ENCODE measurements at regions not wholly inside any gene's neighbourhood (a gene's known extent, or its start where the extent isn't known, plus 50 kb on each side); places are given as distances from the start of the nearest gene placed in this dataset.

DNA sequence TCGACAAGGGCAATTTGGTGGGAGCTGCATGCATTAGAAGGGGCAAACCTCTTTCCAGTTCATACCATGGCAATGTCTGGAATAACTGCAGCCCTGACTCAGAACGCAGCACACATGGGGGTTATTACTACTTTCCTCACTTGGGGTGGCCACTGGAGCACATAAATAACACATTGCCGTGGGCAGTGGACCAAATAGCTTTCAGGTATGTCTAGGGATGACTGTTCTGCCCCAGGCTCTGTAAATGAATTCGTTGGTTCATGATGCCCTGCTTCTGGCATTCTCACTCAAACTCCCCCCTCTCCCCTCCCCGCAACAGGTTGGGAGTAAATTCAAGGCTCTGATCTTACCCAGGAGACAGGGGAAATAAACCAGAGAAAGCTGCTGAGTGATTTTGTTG is 238.0 kb upstream of the PLET1 start:
- Histone ChIP-seq H3K4me3 (ENCODE audit: low read length) (no peak overlapping the region), H3K4me1 (ENCODE audit: control insufficient read depth in 2 of 2, insufficient read depth in 2 of 2, low read length in 2 of 2) (no peaks in the 10 kb centered on the region), H3K27me3 (ENCODE audit: control insufficient read depth in 2 of 2, insufficient read depth in 2 of 2, low read length in 2 of 2) (no peaks in the 10 kb centered on the region), H3K9me3 (ENCODE audit: control insufficient read depth in 2 of 3, low read length in 3 of 3) (no peaks in the 10 kb centered on the region), H3K27ac (ENCODE audit: low read depth, low read length) (no peak overlapping the region), H3K36me3 (ENCODE audit: control insufficient read depth in 2 of 3, insufficient read depth in 3 of 3, low read length in 3 of 3) (no peaks in the 10 kb centered on the region)
- no peak for DNase-seq
- intact Hi-C loops (cut with micrococcal nuclease), result no loop called here
- no peak for ATAC-seq
- no peaks in the 10 kb centered on the region for H3K9me3 Mint-ChIP-seq
- H3K36me3 Mint-ChIP-seq, result no peaks in the 10 kb centered on the region
- CTCF ChIA-PET, result interaction anchor here (0.8 kb wide), 1 partner anchor 56 kb away, joined by 4 read pairs; no protein-coding TSS in a partner anchor
- H3K27ac Mint-ChIP-seq, result no peak overlapping the region
- H3K27me3 Mint-ChIP-seq, result peaks cover 0 to 10% (median 0%) of the 10 kb centered on the region in 5 donors
- POLR2A ChIA-PET, result no interaction called here
- no peak overlapping the region for H3K4me3 Mint-ChIP-seq
- H3K4me1 Mint-ChIP-seq, result no peaks in the 10 kb centered on the region

DNA sequence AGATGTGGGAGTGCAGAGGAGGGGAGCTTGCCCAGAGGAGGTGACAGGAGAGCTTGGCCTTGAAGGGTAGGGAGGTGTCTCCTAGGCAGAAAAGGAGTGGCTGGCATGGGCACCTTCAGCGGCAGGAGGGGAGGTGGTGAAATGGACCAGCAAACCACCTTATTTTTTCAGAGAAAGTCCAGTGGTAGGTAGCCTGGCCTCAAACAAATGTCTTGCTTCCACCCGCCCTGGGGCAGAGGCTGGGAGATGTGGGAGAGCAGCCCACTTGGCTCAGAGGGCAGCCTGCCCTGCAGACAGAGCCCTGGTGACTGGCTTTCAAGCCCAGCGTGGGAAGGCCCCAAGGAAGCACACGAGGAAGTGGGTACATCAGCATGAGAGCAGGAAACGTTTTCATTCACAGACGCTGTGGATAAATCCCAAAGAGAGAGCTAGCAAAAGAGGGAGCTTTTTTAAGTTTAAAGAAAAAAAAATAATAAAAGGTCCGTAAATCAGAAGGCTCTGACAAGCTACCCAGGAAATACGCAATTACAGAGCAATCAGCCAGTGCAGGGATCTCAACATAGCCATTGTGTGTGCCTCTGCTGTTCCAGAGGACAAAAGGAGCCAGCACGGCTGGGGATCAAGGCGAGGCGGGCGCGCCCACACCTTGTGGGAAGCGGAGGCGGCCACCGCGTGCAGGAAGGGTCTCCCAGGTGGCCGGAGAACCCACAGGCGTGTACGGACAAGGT is 238.7 kb upstream of the PLET1 start:
- POLR2A ChIA-PET, result no interaction called here
- intact Hi-C loops (cut with micrococcal nuclease), result no loop called here
- DNase-seq, result no peak
- no peak overlapping the region for H3K27ac Mint-ChIP-seq
- ATAC-seq, result no peak
- CTCF ChIA-PET, result no interaction called here
- no peaks in the 10 kb centered on the region for H3K36me3 Mint-ChIP-seq
- Histone ChIP-seq H3K9me3 (ENCODE audit: control insufficient read depth in 2 of 3, low read length in 3 of 3) (no peaks in the 10 kb centered on the region), H3K4me3 (ENCODE audit: low read length) (no peak overlapping the region), H3K4me1 (ENCODE audit: control insufficient read depth in 2 of 2, insufficient read depth in 2 of 2, low read length in 2 of 2) (no peaks in the 10 kb centered on the region), H3K27me3 (ENCODE audit: control insufficient read depth in 2 of 2, insufficient read depth in 2 of 2, low read length in 2 of 2) (no peaks in the 10 kb centered on the region), H3K27ac (ENCODE audit: low read depth, low read length) (no peak overlapping the region), H3K36me3 (ENCODE audit: control insufficient read depth in 2 of 3, insufficient read depth in 3 of 3, low read length in 3 of 3) (no peaks in the 10 kb centered on the region)
- H3K4me3 Mint-ChIP-seq, result no peak overlapping the region
- no peaks in the 10 kb centered on the region for H3K4me1 Mint-ChIP-seq
- H3K27me3 Mint-ChIP-seq, result peaks cover 0 to 10% (median 0%) of the 10 kb centered on the region in 5 donors
- no peaks in the 10 kb centered on the region for H3K9me3 Mint-ChIP-seq

DNA sequence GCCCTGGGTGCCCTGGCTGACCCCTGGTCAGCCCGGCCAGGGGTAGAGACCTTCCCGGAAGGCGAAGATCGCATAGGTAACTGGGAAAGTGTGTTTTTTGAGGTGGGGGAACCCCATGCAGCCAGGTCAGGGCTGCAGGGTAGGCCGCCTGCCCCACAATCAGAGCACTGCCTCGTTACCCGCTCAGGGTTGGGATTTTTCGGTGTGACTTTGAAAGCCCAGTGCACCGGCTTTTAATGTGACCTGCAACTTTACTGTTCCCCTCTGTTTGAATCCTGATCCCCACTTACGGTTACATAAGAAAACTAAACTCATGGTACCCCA is 239.2 kb upstream of the PLET1 start:
- CTCF ChIA-PET, result no interaction called here
- ATAC-seq (no peak), DNase-seq (no peak)
- Mint-ChIP-seq H3K4me3 (no peak overlapping the region), H3K36me3 (no peaks in the 10 kb centered on the region), H3K27me3 (peaks cover 0 to 10% (median 0%) of the 10 kb centered on the region in 5 donors), H3K9me3 (no peaks in the 10 kb centered on the region), H3K4me1 (no peaks in the 10 kb centered on the region), H3K27ac (no peak overlapping the region)
- Histone ChIP-seq H3K9me3 (ENCODE audit: control insufficient read depth in 2 of 3, low read length in 3 of 3) (no peaks in the 10 kb centered on the region), H3K4me1 (ENCODE audit: control insufficient read depth in 2 of 2, insufficient read depth in 2 of 2, low read length in 2 of 2) (no peaks in the 10 kb centered on the region), H3K36me3 (ENCODE audit: control insufficient read depth in 2 of 3, insufficient read depth in 3 of 3, low read length in 3 of 3) (no peaks in the 10 kb centered on the region), H3K27ac (ENCODE audit: low read depth, low read length) (no peak overlapping the region), H3K27me3 (ENCODE audit: control insufficient read depth in 2 of 2, insufficient read depth in 2 of 2, low read length in 2 of 2) (no peaks in the 10 kb centered on the region), H3K4me3 (ENCODE audit: low read length) (no peak overlapping the region)
- POLR2A ChIA-PET, result no interaction called here
- intact Hi-C loops (cut with micrococcal nuclease), result no loop called here

DNA sequence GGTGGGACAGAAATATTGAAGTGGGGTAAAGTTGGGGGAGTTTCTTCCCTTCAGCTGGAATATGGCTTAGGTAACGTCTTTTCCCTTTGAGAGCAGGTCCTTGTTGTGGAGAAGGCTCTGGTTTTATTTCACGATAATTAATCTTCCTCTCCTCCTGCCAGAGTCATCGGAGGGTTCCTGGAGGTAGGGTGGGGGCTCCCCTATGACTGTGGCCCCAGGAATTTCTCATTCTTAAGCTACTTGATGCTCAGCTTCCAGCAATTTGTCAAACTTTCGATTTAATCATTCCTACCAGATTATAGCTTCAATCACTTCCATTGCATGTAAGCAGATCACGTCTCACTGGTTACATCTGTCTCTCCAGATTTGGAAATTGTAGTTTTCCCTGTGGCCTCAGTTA is 242.8 kb upstream of the PLET1 start:
- POLR2A ChIA-PET, result no interaction called here
- Histone ChIP-seq H3K9me3 (ENCODE audit: control insufficient read depth in 2 of 3, low read length in 3 of 3) (no peaks in the 10 kb centered on the region), H3K4me1 (ENCODE audit: control insufficient read depth in 2 of 2, insufficient read depth in 2 of 2, low read length in 2 of 2) (no peaks in the 10 kb centered on the region), H3K27ac (ENCODE audit: low read depth, low read length) (no peak overlapping the region), H3K36me3 (ENCODE audit: control insufficient read depth in 2 of 3, insufficient read depth in 3 of 3, low read length in 3 of 3) (no peaks in the 10 kb centered on the region), H3K27me3 (ENCODE audit: control insufficient read depth in 2 of 2, insufficient read depth in 2 of 2, low read length in 2 of 2) (no peaks in the 10 kb centered on the region), H3K4me3 (ENCODE audit: low read length) (no peak overlapping the region)
- no peak for DNase-seq
- Mint-ChIP-seq H3K36me3 (peaks cover 0 to 4% (median 0%) of the 10 kb centered on the region in 5 donors), H3K9me3 (no peaks in the 10 kb centered on the region), H3K4me3 (no peak overlapping the region), H3K27me3 (peaks cover 0 to 23% (median 8%) of the 10 kb centered on the region in 5 donors), H3K4me1 (no peaks in the 10 kb centered on the region), H3K27ac (no peak overlapping the region)
- CTCF ChIA-PET, result no interaction called here
- intact Hi-C loops (cut with micrococcal nuclease), result no loop called here
- no peak for ATAC-seq

DNA sequence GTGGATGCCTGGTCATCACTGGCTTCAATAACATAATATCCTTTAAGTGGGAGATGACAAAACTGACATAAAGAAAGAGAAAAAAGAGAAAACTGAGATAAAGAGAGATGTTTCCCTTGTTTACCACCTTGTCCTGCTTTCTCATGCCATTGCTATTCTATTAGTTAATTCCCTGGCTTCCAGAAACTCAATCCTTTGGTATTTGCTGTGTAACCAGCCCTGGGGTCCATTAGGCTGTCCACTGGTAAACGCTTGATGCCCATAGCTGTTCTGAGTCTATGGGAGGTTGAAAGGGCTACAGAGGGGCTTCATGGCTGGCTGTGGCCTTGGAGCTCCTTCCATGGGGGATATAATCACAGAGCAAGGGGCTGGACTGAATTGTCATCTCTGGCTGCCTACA is 243.4 kb upstream of the PLET1 start:
- Histone ChIP-seq H3K27ac (ENCODE audit: low read depth, low read length) (no peak overlapping the region), H3K36me3 (ENCODE audit: control insufficient read depth in 2 of 3, insufficient read depth in 3 of 3, low read length in 3 of 3) (no peaks in the 10 kb centered on the region), H3K4me3 (ENCODE audit: low read length) (no peak overlapping the region), H3K9me3 (ENCODE audit: control insufficient read depth in 2 of 3, low read length in 3 of 3) (no peaks in the 10 kb centered on the region), H3K27me3 (ENCODE audit: control insufficient read depth in 2 of 2, insufficient read depth in 2 of 2, low read length in 2 of 2) (no peaks in the 10 kb centered on the region), H3K4me1 (ENCODE audit: control insufficient read depth in 2 of 2, insufficient read depth in 2 of 2, low read length in 2 of 2) (no peaks in the 10 kb centered on the region)
- Mint-ChIP-seq H3K27ac (no peak overlapping the region), H3K4me3 (no peak overlapping the region), H3K4me1 (no peaks in the 10 kb centered on the region), H3K9me3 (no peaks in the 10 kb centered on the region), H3K27me3 (peaks cover 0 to 23% (median 9%) of the 10 kb centered on the region in 5 donors), H3K36me3 (peaks cover 0 to 4% (median 0%) of the 10 kb centered on the region in 5 donors)
- intact Hi-C loops (cut with micrococcal nuclease), result no loop called here
- DNase-seq (no peak), ATAC-seq (no peak)
- POLR2A ChIA-PET, result no interaction called here
- CTCF ChIA-PET, result interaction anchor here (0.9 kb wide), 1 partner anchor 52 kb away, joined by 4 read pairs; no protein-coding TSS in a partner anchor

DNA sequence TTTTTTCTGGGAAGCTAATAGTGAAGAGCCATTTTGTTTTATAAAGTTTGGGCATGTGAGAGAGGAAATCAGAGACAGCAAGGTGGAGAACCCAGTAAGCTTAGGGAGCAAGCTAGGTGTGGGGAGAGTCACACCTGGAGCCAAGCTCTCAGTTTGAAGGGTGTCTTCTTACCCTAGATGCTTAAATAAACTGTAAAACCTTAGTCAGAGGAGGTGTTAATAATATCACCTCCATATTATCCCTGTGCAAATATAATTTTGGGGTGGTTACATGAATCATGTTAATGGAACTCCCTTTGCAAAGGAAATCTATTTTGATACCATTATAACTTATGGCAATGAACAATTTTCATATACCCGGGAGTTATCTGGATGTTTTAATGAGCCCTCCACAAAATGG is 246.2 kb upstream of the PLET1 start:
- H3K4me3 Mint-ChIP-seq, result no peak overlapping the region
- H3K27me3 ChIP-seq (ENCODE audit: control insufficient read depth in 2 of 2, insufficient read depth in 2 of 2, low read length in 2 of 2), result no peaks in the 10 kb centered on the region
- peaks cover 0 to 28% (median 9%) of the 10 kb centered on the region in 5 donors for H3K27me3 Mint-ChIP-seq
- H3K36me3 ChIP-seq (ENCODE audit: control insufficient read depth in 2 of 3, insufficient read depth in 3 of 3, low read length in 3 of 3), result no peaks in the 10 kb centered on the region
- ChIA-PET POLR2A (no interaction called here), CTCF (no interaction called here)
- no peaks in the 10 kb centered on the region for H3K9me3 ChIP-seq (ENCODE audit: control insufficient read depth in 2 of 3, low read length in 3 of 3)
- peaks cover 0 to 3% (median 0%) of the 10 kb centered on the region in 11 donors for H3K9me3 Mint-ChIP-seq
- H3K4me3 ChIP-seq (ENCODE audit: low read length), result no peak overlapping the region
- no peak for ATAC-seq
- no peak overlapping the region for H3K27ac ChIP-seq (ENCODE audit: low read depth, low read length)
- no peak for DNase-seq
- peaks cover 0 to 4% (median 0%) of the 10 kb centered on the region in 5 donors for H3K36me3 Mint-ChIP-seq
- H3K4me1 Mint-ChIP-seq, result peaks cover 0 to 2% (median 0%) of the 10 kb centered on the region in 7 donors
- H3K4me1 ChIP-seq (ENCODE audit: control insufficient read depth in 2 of 2, insufficient read depth in 2 of 2, low read length in 2 of 2), result no peaks in the 10 kb centered on the region
- H3K27ac Mint-ChIP-seq, result no peak overlapping the region
- intact Hi-C loops (cut with micrococcal nuclease), result no loop called here

DNA sequence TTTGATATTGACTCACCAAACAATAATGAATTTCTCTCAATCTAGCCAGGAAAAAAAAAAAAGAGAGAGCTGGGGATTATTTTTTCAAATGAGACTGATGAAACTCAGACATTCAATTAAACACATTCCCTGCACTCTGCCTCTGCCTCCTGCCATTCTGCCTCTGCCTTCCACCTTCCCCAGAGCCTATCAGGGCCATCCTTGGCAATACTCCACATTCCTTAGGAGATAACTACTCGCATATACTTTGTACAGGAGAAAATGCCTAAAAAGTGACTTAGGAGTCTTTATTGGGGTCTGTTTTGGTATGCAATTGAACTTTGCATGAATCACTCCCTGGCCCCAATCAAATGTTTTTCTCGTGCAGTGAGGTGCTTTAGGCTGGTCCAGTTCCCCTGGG is 246.6 kb upstream of the PLET1 start:
- peaks cover 0 to 3% (median 0%) of the 10 kb centered on the region in 11 donors for H3K9me3 Mint-ChIP-seq
- Histone ChIP-seq H3K27me3 (ENCODE audit: control insufficient read depth in 2 of 2, insufficient read depth in 2 of 2, low read length in 2 of 2) (no peaks in the 10 kb centered on the region), H3K36me3 (ENCODE audit: control insufficient read depth in 2 of 3, insufficient read depth in 3 of 3, low read length in 3 of 3) (no peaks in the 10 kb centered on the region), H3K4me3 (ENCODE audit: low read length) (no peak overlapping the region), H3K4me1 (ENCODE audit: control insufficient read depth in 2 of 2, insufficient read depth in 2 of 2, low read length in 2 of 2) (no peaks in the 10 kb centered on the region), H3K9me3 (ENCODE audit: control insufficient read depth in 2 of 3, low read length in 3 of 3) (no peaks in the 10 kb centered on the region), H3K27ac (ENCODE audit: low read depth, low read length) (no peak overlapping the region)
- no peak overlapping the region for H3K4me3 Mint-ChIP-seq
- H3K4me1 Mint-ChIP-seq, result peaks cover 0 to 2% (median 0%) of the 10 kb centered on the region in 7 donors
- ChIA-PET CTCF (no interaction called here), POLR2A (no interaction called here)
- DNase-seq, result no peak
- intact Hi-C loops (cut with micrococcal nuclease), result no loop called here
- ATAC-seq, result no peak
- H3K27ac Mint-ChIP-seq, result no peak overlapping the region
- peaks cover 0 to 28% (median 9%) of the 10 kb centered on the region in 5 donors for H3K27me3 Mint-ChIP-seq
- peaks cover 0 to 4% (median 0%) of the 10 kb centered on the region in 5 donors for H3K36me3 Mint-ChIP-seq
